B cell (primary cell): ENCODE measurements at regions not wholly inside any gene's neighbourhood (a gene's known extent, or its start where the extent isn't known, plus 50 kb on each side); places are given as distances from the start of the nearest gene placed in this dataset.

Experiments
- ATAC-seq: fragments of 200-7000 bp; cut with Tn5 transposase; one replicate; pipeline ENCODE4 v1.10.0; 2021; ENCODE audit warnings: low read depth, mild to moderate bottlenecking, moderate number of reproducible peaks, moderate library complexity
- CTCF ChIA-PET: fragments of 350-600 bp; sonication (Branson Sonifier 250); formaldehyde crosslinking; loops from one replicate; lab custom pipeline; 2021; ENCODE audit warnings: antibody characterized with exemption, inconsistent platforms; lab: Charles Lee
- POLR2A ChIA-PET: fragments of 350-600 bp; sonication (Branson Sonifier 250); formaldehyde crosslinking; loops from one replicate; lab custom pipeline; 2021; ENCODE audit warnings: antibody characterized with exemption; lab: Charles Lee
- DNase-seq: peaks from one replicate; pipeline ENCODE4 v3.0.0; 2013
- H2AFZ ChIP-seq: 2 replicates; pipeline ENCODE4 v1.6.1; 2012; ENCODE audit warnings: mild to moderate bottlenecking, low read depth, low read length; ENCODE audit not compliant: insufficient read depth, poor library complexity, severe bottlenecking
- H3K27ac ChIP-seq, 2 donors: 1 replicate in 1 of 2; 2 replicates in 1 of 2; pipeline ENCODE4 v1.5.1; 2012 to 2013; ENCODE audit warnings: low read length in 2 of 2, mild to moderate bottlenecking in 2 of 2, moderate library complexity in 1 of 2
- H3K27me3 ChIP-seq, 4 experiments: fragments of 200-600 bp in 1 of 4; sonication (generic) in 1 of 4; replicated peaks in 1 of 4; 1 replicate in 2 of 4; 2 replicates in 2 of 4; pipeline versions ENCODE4 v1.6.1 to v1.7.0; 2013 to 2016; ENCODE audit warnings: low read length in 3 of 4, mild to moderate bottlenecking in 2 of 4, mixed read lengths in 1 of 4, moderate library complexity in 1 of 4; ENCODE audit not compliant: insufficient read depth in 4 of 4, control insufficient read depth in 3 of 4; ENCODE audit errors: control extremely low read depth in 1 of 4
- H3K36me3 ChIP-seq, 2 experiments: replicated peaks in 1 of 2; 1 replicate in 1 of 2; 2 replicates in 1 of 2; pipeline versions ENCODE4 v1.6.1 to v1.7.1; 2013; ENCODE audit warnings: low read length in 1 of 2; ENCODE audit not compliant: insufficient read depth in 2 of 2, control insufficient read depth in 1 of 2; ENCODE audit errors: control extremely low read depth in 1 of 2, extremely low read depth in 1 of 2
- H3K4me1 ChIP-seq, 2 donors: fragments of 200-600 bp in 1 of 2; sonication (generic) in 1 of 2; 1 replicate in 1 of 2; 2 replicates in 1 of 2; pipeline versions ENCODE4 v1.5.1 to v1.6.1; 2013 to 2017; ENCODE audit warnings: low read length in 2 of 2; ENCODE audit not compliant: control insufficient read depth in 2 of 2, insufficient read depth in 2 of 2
- H3K4me2 ChIP-seq: replicated peaks from 2 replicates; pipeline ENCODE3; 2012; ENCODE audit warnings: mild to moderate bottlenecking, low read depth, low read length; ENCODE audit not compliant: poor library complexity, severe bottlenecking
- H3K4me3 ChIP-seq, 5 experiments: fragments of 200-600 bp in 1 of 5; sonication (generic) in 1 of 5; 1 replicate in 3 of 5; 2 replicates in 2 of 5; pipeline versions ENCODE4 v1.5.1 to v1.7.0; 2011 to 2016; ENCODE audit warnings: low read length in 4 of 5, mild to moderate bottlenecking in 4 of 5, low read depth in 2 of 5, control low read depth in 1 of 5, moderate library complexity in 1 of 5; ENCODE audit not compliant: insufficient read depth in 1 of 5; ENCODE audit errors: control extremely low read depth in 1 of 5, extremely low read depth in 1 of 5
- H3K79me2 ChIP-seq: fragments of 200-600 bp; sonication (generic); one replicate; pipeline ENCODE4 v1.6.0; 2016; ENCODE audit warnings: low read length; ENCODE audit not compliant: control insufficient read depth, insufficient read depth
- H3K9ac ChIP-seq: fragments of 200-600 bp; sonication (generic); 2 replicates; pipeline ENCODE4 v1.6.1; 2017; ENCODE audit warnings: mild to moderate bottlenecking, low read length, moderate library complexity
- H3K9me3 ChIP-seq, 3 donors: one replicate each; pipeline versions ENCODE4 v1.6.1 to v1.7.1; 2013; ENCODE audit warnings: low read length in 2 of 3; ENCODE audit not compliant: control insufficient read depth in 2 of 3, insufficient read depth in 1 of 3; ENCODE audit errors: control extremely low read depth in 1 of 3
- H4K20me1 ChIP-seq: 2 replicates; pipeline ENCODE4 v1.6.0; 2012; ENCODE audit warnings: mild to moderate bottlenecking, low read length; ENCODE audit not compliant: insufficient read depth, control insufficient read depth, poor library complexity, severe bottlenecking
- H3K27ac Mint-ChIP-seq: one replicate; pipeline ENCODE4 v1.8.0; 2021; ENCODE audit warnings: mixed read lengths
- H3K27me3 Mint-ChIP-seq: one replicate; pipeline ENCODE4 v1.8.0; 2021; ENCODE audit warnings: mixed read lengths
- H3K4me1 Mint-ChIP-seq: one replicate; pipeline ENCODE4 v1.8.0; 2021; ENCODE audit warnings: mixed read lengths
- H3K4me3 Mint-ChIP-seq: one replicate; pipeline ENCODE4 v1.8.0; 2021; ENCODE audit warnings: mixed read lengths
- H3K9me3 Mint-ChIP-seq: one replicate; pipeline ENCODE4 v1.8.0; 2022; ENCODE audit warnings: mixed read lengths; ENCODE audit not compliant: insufficient read depth
- EZH2 ChIP-seq: IDR thresholded peaks from 2 replicates; pipeline ENCODE4 v1.6.1; 2012; ENCODE audit warnings: borderline replicate concordance, low read depth, mild to moderate bottlenecking, moderate library complexity, low read length; ENCODE audit not compliant: insufficient read depth, poor library complexity, severe bottlenecking
- WGBS: methylation state at CpG from one replicate; pipeline ENCODE4 v1.1.5; 2013; ENCODE audit warnings: missing lambda C conversion rate; ENCODE audit not compliant: insufficient coverage; 5-methylcytosine and 5-hydroxymethylcytosine counted together
- intact Hi-C: fragments of 100-400 bp; cut with micrococcal nuclease; formaldehyde crosslinking; loops from one replicate; pipeline ENCODE4 v1.10.0; 2022
- TF ChIP-seq, protein P1 (sequence below): fragments of 200-600 bp; IDR thresholded peaks from one replicate; pipeline ENCODE4 v1.8.0; 2022; ENCODE audit warnings: antibody characterized with exemption, mild to moderate bottlenecking

DNA sequence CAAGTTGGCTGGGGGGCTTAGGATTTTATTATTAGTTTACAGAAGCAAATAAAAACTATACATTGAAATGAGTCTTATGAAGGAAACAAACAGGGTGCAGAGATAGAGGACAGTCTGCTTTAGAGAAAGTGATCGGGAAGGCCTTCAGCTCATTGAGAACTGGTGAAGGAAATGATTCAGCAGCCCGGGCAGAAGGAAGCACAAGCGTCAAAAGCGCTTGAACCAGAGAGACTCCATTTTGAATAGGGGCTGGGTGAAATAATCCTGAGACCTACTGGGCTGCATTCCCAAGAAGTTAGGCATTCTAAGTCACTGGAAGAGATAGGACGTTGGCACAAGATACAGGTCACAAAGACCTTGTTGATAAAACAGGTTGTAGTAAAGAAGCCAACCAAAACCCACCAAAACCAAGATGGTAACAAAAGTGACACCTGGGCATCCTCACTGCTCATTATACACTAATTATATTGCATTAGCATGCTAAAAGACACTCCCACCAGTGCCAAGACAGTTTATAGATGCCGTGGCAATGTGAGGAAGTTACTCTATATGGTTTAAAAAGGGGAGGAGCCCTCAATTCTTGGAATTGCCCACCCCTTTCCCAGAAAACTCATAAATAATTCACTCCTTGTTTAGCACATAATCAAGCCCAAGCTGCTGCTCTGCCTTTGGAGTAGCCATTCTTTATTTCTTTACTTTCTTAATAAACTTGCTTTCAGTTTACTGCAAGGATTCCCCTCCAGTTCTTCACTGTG, 83.1 kb upstream of the MPP7 start:
- Mint-ChIP-seq H3K4me1 (peaks cover 3% of the 10 kb centered on the region), H3K4me3 (no peak overlapping the region), H3K27ac (no peak overlapping the region), H3K27me3 (peaks cover 31% of the 10 kb centered on the region), H3K9me3 (no peaks in the 10 kb centered on the region)
- no peak overlapping the region for H3K27ac ChIP-seq
- no peak for TF ChIP-seq EZH2
- TF ChIP-seq, protein P1, sequence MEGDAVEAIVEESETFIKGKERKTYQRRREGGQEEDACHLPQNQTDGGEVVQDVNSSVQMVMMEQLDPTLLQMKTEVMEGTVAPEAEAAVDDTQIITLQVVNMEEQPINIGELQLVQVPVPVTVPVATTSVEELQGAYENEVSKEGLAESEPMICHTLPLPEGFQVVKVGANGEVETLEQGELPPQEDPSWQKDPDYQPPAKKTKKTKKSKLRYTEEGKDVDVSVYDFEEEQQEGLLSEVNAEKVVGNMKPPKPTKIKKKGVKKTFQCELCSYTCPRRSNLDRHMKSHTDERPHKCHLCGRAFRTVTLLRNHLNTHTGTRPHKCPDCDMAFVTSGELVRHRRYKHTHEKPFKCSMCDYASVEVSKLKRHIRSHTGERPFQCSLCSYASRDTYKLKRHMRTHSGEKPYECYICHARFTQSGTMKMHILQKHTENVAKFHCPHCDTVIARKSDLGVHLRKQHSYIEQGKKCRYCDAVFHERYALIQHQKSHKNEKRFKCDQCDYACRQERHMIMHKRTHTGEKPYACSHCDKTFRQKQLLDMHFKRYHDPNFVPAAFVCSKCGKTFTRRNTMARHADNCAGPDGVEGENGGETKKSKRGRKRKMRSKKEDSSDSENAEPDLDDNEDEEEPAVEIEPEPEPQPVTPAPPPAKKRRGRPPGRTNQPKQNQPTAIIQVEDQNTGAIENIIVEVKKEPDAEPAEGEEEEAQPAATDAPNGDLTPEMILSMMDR: no peak
- peaks cover 0 to 5% (median 0%) of the 10 kb centered on the region in 3 donors for H3K9me3 ChIP-seq
- H3K27me3 ChIP-seq: peaks cover 0 to 5% (median 2%) of the 10 kb centered on the region in 4 experiments
- no peak overlapping the region for H3K4me3 ChIP-seq
- no peak overlapping the region for H2AFZ ChIP-seq
- POLR2A ChIA-PET: no interaction called here
- H4K20me1 ChIP-seq: no peaks in the 10 kb centered on the region
- H3K79me2 ChIP-seq: no peaks in the 10 kb centered on the region
- H3K4me2 ChIP-seq: no peak overlapping the region
- H3K36me3 ChIP-seq: no peaks in the 10 kb centered on the region
- H3K4me1 ChIP-seq: peaks cover 0 to 5% of the 10 kb centered on the region in 2 donors
- no peak for ATAC-seq
- H3K9ac ChIP-seq: no peak overlapping the region
- CTCF ChIA-PET: interaction anchor here (0.7 to 7.7 kb wide), 7 partner anchors 8 to 940 kb away, joined by 3 to 168 read pairs (median 6); no protein-coding TSS in a partner anchor
- intact Hi-C loops: no loop called here
- no peak for DNase-seq
- 81% methylated on average over 4 of the region's 6 CpGs for WGBS

DNA sequence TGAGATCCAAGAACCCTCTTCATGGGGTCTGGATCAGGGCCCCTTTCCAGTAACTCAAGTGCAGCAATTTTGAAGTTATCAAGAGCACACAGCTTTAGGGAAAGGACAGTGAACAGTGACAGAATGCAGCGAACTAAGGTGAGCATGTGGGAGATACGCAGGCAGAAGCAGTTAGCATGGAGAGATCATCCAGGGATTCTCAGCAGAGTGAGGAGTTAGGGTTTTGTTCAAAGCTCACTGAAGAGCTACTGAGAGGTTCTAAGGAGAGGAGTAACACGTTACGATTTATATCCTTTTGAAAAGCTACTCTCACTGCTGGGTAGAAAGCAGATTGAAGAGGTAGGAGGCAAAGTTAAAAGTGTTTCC, 83.6 kb upstream of the MPP7 start:
- no peak overlapping the region for H2AFZ ChIP-seq
- H4K20me1 ChIP-seq: no peaks in the 10 kb centered on the region
- H3K27me3 ChIP-seq: peaks cover 0 to 5% (median 2%) of the 10 kb centered on the region in 4 experiments
- WGBS: 96% methylated on average over 2 of the region's 4 CpGs
- DNase-seq: no peak
- no peak overlapping the region for H3K9ac ChIP-seq
- H3K4me3 ChIP-seq: no peak overlapping the region
- no peak for ATAC-seq
- Mint-ChIP-seq H3K27me3 (peaks cover 31% of the 10 kb centered on the region), H3K9me3 (no peaks in the 10 kb centered on the region), H3K4me1 (peaks cover 3% of the 10 kb centered on the region), H3K27ac (no peak overlapping the region), H3K4me3 (no peak overlapping the region)
- H3K36me3 ChIP-seq: no peaks in the 10 kb centered on the region
- intact Hi-C loops: no loop called here
- no peak overlapping the region for H3K4me2 ChIP-seq
- peaks cover 0 to 5% (median 0%) of the 10 kb centered on the region in 3 donors for H3K9me3 ChIP-seq
- POLR2A ChIA-PET: no interaction called here
- no peak overlapping the region for H3K27ac ChIP-seq
- H3K4me1 ChIP-seq: peaks cover 0 to 5% of the 10 kb centered on the region in 2 donors
- H3K79me2 ChIP-seq: no peaks in the 10 kb centered on the region
- no peak for TF ChIP-seq EZH2
- TF ChIP-seq, protein P1: no peak
- CTCF ChIA-PET: interaction anchor here (0.7 to 2.1 kb wide), 3 partner anchors 10 to 146 kb away, joined by 3 to 6 read pairs (median 5); no protein-coding TSS in a partner anchor
